ENCODE measurements at regions not wholly inside any gene's neighbourhood (a gene's known extent, or its start where the extent isn't known, plus 50 kb on each side); places are given as distances from the start of the nearest gene placed in this dataset.
A peak's percentile ranks its signal among the peaks of the same experiment; 100 is the strongest.
"Not testable (repeated sequence)": the region's sequence is repeated elsewhere in the genome, so short reads cannot be mapped to it uniquely, and the experiment has no call there.

DNA sequence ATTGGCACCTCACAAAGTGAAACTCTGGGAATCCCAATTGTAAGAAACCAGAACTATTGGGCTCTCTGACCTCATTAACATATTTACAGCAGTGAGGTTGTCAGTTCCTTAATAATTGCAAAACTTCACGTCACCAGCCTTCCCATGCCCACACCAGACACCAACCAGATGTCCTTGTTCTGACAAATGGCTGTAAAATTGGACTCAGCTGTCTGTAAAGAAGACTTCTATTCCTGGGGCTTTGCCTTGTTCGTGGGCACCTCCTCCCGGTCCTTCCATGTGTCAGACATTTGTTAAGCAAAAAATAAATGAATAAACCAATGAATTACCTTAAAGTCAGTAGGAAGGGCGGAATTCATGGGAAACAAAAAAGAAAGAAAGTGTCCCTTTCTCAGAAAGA, 284.3 kb upstream of the CDH11 start:
- no peak for DNase-seq

DNA sequence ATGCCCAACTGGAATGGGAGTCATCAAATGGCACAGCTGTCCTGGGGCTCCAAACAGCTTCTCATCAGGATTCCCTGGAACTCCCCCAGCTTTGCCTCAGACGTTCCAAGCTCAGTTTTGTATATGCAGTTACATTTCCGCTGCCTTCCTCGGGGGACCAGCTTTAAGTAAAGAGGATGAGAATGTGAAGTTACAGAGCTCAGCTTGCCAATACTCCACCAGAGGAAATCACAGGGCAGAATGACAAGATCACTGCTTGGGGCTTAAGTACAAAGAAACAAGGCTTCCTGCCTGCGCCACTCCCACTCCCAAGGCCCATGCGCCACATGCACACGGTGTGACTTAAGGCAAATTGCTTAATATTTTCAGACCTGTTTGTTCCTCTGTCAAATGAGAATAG, 272.4 kb upstream of the CDH11 start:
- DNase-seq = no peak

DNA sequence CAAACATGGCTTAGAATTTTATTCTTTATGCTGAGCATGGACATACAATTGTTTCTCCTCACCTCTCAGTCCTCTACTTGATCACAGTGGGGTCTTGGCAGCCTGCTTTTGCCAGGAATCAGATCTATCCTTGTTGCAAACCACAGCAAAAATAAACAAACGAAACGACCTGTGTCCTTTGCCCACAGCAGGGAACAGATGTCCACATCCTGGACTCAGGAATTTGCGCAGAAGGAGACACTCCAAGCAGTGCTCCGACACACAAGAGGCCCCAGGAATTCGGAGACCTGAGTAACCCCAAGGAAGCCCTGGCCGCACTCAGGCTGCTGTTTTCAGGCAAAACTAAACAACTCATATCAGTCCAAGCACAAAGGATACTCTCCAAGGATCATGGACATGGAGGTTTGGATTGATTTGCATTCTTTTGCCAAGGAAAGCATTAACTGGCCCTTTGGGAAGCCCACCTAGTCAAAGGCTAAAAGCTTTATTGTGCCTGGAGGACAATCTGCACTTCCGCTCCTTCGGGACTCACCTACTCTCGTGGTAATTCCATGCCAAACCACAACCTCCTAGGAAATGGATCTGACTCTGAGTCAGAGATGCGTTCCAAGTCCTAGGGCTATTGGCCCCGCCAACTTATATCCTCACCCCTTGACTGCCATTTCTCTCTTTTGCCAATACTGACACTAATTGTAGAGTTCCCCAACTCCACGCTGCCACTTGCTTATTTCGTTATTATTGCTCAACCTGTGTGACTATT, 271.1 kb upstream of the CDH11 start:
- peak; percentile 40 for DNase-seq

DNA sequence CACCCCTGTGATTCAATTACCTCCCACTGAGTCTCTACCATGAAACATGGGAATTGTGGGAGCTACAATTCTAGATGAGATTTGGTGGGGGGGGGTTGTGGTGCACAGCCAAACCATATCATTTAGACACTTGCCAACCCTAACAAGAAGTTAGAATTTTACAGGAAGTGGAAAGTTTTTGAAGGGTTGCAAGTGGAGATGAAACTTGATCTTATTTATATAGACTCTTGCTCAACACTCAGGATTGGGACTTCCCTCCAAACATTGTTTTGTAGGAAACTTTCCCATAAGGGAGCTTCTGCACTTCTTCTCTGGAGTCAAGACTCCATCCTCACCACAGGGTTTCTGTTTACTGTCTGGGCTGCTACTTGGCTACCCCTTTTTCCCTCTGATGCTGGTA, 266.7 kb upstream of the CDH11 start:
- DNase-seq = peak; percentile 2

DNA sequence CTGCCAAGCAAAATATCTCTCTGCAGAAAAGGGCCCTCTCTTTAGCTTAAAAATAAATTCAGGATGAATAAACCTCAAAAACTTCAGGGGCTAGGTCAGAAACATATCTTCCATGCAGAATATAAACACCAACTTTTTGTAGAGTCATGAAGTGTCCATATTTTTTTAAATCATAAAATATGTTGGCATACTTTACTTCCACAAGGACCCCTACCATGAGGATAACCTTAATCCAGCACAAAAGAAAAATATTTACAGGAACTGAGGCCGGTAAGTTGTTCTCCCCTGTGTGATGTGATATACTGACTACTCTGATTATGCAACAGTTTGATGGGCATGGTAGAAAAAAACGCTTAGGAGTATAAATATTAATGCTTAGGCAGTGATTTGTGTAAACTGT, 264.8 kb upstream of the CDH11 start:
- no peak for DNase-seq

DNA sequence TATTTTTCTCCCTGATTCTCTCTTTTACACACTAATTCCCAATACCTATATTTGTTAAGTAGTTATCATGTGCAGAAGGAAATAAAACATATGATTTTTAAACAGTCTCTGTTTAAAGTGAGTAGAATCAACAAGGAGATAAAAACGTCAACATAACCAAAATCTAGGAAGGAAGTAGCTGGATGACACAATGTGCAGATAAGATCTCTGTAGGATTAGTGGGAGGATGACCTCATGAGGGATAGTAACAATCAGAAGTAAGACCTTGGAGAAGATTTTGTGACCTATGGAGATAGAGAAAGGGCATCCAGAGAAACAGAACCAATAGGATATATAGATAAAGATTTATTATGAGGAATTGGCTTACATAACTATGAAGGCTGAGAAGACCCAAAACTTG, 262.6 kb upstream of the CDH11 start:
- peak; percentile 41 for DNase-seq

DNA sequence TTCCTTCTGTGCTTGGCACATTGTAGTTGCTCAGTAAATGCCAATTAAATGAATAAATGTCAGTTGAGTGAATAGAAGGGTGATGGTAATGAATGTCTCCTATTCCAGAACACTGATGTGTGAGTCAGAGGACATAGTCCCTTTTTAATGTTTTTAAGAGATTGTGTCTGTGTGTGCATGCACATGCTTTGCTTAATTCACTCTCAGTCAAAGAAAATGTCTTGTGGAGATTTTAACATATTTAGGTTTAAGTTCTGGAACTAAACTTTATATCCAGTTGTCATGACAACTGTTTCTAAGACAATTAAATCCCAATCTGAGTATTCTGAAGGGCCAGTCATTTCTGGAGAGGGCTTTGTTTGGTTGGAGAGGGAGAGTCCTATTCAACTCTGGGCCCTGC, 255.3 kb upstream of the CDH11 start:
- peak; percentile 18 for DNase-seq

DNA sequence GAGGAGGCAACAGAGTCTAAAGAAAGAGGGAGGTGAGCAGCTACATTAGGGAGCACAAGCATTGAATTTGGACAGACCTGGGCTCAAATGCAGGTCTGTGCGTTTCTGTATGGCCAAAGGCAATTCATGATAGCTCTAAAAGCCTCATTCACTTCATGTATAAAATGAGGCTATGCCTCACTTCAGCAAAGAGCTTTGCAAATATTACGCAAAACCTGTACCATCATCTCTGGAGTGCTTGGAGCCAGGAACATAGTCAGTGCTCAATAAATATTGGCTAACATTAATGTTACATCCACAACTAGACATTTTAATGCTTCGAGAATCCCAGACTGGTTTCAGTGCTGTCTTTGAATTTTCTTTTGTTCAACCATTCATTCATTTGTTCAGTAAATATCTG, 254.7 kb upstream of the CDH11 start:
- DNase-seq = no peak

DNA sequence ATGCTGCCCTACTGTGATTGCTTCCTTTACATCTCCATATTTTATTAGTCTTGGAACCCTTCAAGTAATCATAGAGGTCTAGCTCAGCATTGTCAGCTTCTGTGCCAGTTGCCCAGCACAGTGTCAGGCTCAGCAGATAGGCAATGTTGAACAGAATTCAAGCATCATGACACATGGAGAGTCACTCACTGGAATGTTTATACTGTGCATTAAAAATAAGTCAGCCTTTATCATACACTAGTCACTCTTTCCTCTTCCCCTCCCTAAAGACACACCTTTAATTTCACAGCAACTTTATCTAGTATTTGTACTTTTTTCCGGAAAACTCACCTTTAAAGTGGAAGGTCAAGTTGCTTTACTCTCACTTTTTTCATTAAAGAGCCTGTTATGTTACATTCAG, 253.8 kb upstream of the CDH11 start:
- peak; percentile 47 for DNase-seq

DNA sequence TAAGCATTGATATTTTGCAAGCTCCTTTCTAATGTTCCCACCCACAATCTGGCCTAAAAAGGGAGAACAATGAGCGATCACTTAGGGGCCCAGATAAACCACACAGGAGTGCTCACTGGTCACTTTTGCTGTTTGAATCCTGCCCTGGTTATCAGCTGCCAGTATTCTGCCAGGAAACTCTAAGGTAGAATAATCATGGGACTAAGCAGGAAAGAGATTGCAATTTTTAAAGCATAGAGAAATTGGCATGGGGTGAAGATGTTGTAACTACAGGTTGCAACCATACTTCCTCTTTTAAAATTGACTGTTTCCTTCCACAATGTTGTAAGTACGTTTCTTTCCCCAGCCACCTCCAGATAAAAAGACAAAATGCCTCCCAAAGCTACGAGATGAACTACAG, 251.2 kb upstream of the CDH11 start:
- no peak for DNase-seq

DNA sequence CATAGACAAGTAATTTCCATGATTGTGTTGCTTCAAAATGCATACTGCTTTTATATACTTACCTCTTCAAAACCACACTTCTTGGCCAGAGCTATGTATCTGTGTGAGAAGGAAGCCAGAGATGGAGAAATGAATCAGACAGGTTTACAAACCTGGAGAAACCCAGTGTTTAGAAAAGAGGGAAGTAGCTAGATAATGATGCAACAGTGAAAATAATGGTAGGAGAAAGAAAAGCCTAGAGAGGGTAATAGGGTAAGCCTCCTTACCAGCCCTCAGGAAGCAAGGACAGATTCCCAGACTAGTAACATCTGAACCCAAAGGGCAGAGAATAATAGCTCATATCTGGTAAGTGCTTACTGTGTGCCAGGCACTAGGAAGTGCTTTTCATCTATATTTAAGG, 250.3 kb upstream of the CDH11 start:
- no peak for DNase-seq

DNA sequence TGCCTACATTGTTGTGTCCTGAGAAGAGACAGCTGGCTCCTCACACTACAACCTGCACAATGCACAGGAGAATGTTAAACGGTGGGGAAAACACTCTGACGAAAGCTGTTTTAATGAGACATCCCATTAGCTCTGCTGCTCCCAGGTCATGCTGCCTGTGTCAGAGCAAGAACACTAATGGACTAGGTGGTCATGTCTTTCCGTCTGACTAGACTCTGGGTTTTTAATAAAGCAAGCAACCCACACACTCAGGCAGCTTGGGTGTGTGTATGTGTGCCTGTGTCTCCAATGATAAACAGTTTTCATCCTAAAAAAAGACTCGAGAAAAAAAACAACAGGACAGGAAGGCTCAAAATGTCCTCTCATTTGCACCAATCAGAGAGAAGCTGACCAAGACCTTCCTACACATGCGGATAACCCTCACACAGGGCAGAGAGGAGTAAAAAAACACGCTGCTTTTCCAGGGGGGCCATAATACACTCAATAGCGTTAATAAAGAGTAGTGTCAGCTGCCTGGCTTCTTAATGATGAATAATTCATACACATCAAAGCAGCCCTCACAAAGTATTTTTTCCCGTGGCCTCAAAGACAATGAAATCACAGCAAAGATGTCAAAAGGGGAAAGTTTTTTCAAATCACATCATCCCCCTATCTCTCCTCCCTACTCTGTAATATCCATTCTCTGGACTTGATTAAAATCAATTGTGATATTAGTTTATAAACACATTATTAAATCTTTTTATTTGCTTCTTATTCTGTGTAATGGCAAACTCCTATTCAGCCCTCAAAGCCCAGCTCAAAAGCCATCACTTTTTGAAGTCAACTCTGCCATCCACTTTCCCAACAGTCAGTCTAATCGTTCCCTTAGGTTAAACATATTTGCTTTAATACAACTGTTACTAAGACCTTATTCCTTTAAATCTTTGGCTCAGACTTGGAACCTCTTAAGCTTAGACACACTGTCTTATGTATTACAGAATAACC, 244.2 kb upstream of the CDH11 start:
- DNase-seq = no peak

DNA sequence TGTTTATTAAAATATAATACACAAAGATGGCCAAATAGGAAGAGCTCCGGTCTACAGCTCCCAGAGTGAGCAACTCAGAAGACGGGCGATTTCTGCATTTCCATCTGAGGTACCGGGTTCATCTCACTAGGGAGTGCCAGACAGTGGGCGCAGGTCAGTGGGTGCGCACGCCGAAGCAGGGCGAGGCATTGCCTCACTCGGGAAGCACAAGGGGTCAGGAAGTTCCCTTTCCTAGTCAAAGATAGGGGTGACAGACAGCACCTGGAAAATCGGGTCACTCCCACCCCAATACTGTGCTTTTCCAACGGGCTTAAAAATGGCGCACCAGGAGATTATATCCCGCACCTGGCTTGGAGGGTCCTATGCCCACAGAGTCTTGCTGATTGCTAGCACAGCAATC, 234.9 kb upstream of the CDH11 start:
- not testable (repeated sequence) for DNase-seq

DNA sequence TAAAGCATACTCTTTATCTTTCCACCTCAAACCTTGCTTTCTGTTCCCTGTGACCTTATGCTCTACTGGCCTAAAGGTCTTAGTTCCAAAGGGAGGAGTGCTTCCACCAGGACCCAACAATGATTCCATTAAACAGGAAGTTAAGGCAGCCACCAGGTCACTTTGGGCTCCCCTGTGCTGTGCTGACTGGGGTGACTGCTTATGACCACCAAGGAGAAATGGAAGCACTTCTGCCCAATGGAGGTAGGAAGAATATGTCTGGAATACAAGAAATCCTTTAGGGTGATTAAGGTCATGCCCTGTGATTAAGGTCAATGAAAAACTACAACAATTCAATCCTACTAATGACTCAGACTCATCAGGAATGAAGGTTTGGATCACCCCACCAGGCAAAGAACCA, 233.8 kb upstream of the CDH11 start:
- no peak for DNase-seq

DNA sequence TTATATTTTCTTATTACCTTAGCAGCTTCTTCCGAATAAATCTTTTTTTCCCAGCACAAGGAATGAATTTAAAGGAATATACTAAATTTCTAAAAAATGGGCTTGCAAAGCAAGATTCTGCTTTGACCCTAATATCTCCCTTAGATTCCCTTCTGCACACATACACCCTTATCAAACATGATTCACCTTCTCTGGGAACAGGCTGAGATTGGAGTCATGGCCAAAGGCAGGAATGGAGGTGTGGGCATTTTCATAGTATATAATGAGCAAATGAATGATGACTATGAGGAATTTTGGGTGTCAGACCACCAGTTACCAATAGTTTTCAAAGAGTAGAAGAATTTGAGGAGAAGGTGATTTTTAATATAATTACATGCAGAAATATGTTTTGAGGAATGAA, 231.3 kb upstream of the CDH11 start:
- DNase-seq = no peak

DNA sequence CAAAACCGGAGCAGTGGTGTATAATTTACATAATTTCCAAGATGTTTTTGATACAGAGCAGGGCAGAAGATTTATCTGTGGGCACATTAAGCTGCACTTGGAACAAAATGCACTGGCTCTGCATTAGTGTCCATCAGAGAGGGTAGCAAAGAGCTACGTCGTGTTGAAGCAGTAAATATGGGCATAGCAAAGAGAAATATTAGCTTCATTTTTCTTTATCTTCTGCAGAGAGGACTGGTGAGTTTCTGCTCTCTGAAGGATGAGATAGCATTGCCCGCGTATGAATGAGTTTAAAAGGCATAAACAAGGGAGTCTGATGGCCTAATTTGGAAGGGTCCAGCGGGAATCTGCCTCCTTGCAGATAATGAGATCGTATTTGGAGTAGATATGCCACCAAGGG, 227.8 kb upstream of the CDH11 start:
- DNase-seq = no peak

DNA sequence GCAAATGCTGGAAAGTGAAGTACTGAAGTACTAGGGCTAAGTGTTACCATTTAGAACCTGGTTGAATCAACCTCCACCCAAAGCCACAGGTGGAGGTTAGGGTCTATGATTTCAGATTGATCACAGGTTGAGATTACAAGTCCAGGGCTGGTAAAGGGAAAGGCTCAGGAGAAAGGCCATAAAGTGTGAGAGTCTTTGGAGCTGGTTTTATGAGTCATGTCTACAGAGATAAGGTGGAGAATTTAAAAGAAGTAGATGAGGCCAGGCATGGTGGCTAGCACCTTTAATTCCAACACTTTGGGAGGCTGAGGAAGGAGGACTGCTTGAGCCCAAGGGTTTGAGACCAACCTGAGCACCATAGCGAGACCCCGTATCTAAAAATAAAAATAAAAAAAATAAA, 221.7 kb upstream of the CDH11 start:
- DNase-seq = no peak

DNA sequence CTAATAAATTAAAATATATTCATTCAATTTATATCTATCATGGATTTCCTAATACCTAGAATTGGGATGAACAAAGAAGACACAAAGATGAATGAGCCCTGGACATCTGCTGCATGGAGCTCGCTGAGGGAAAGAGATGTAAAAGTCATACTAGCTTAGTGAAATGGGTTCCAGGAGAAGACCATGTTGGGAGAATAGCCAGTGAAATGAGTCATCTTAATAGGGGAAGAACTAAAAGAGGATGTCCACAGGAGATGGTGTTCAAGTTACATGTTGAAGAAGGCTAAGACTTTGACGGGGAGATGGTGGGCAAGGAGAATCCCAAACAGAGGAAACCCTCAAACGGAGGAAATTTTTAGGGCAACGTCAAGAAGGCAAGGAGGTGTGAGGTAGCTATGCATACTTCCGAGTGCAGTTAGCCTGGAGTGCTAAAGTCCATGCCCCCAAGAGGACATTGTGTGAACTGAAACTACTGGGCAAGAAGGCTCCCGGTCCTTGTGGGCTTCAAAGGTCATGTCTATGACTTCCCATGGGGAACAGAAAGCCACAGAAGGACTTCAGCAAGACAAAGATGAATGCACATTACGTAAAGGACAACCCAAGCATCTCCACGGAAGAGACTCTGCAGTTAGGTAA, 220.5 kb upstream of the CDH11 start:
- DNase-seq = peak; percentile 16

DNA sequence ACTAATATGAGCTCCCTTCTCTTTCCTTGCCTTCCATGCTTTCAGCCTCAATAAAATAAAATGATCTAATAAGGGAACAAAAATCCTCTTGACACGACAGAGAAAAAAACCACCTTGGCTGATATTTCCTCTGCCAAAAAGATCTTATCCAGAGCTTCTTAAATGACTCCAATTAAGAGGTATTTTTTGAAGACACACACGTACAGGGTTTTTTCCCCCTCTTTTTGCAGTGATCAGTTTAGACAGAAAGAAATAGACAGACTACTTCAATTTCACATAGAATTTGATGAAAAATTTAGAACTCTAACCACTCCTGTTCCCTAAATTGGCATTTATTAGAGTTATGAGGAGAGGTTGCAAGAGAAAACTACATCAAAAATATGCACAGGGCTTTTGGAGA, 217.2 kb upstream of the CDH11 start:
- no peak for DNase-seq

DNA sequence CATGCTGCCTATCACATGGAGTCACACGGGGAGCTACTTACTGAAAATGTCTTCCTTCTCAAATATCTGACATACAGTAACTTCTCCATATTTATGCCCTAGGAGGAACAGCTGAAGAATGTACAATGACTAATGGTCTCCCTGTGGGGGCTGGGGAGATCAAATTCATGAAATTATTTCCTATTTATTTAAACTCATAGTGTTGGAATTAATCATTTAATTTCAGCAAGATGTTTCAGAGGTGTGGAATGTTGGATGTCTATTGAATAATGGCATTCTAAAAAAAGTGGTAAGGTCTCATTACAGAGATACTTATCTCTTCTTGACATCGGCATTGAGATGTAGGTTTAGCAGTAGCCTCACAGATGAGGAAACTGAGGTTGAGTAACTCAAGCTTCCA, 214.3 kb upstream of the CDH11 start:
- peak; percentile 93 for DNase-seq

DNA sequence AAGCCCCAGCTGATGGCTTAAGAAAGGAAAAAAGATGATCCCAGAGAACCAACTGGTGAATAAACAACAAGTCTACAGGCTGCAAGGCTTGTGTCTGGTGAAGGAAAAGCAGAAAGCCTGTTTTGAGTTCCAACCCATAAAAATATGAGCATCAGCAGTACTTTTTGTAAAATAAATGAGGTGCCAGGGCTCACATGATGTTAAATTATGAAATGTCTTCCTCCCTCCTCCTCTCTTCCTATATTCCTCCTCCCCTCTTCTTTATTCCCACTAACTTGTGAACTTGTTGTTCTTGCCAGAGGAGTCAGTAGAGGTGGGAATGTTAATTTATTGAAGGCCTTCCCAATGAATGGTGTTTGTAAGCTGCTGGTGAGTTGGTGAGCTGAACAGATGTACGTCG, 212.2 kb upstream of the CDH11 start:
- no peak for DNase-seq

DNA sequence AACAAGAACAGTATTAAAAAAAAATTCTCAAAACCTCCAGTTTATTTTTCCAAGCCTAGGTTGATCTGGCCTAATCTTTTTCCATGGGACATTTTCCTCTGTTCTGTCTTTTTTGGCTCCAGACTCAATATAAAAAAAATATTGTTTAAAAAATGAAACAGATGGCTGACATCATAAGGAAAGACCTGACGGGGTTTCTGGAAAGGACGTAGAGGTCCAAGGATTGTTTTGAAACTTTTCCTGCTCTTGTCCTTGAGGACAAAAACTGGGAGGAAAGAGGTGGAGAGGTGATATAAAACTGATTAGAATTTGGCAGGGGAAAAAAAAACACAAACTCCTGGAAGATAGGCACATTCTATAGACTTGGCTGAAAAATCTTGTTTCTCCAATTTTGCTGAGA, 211.4 kb upstream of the CDH11 start:
- DNase-seq = no peak

DNA sequence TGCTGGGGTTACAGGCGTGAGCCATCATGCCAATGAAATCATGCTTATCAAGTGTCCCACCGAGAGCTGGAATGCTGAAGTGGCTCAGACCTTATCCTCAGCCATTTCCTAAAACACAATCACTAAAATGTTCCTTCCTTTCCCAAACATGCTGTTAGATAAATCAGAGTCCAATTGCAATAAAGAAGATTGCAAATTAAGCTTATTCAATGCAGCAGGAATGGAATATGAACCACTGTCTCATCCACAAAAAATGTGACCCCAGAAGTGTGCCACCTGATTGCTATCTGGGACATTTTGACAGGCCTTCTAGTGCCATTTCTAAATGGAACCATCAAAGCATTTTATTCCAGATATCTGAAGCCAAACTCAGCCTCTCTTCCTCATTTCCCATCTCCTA, 205.5 kb upstream of the CDH11 start:
- no peak for DNase-seq

Data from EL (cell line).